WERI-Rb-1 (cell line): ENCODE measurements at regions not wholly inside any gene's neighbourhood (a gene's known extent, or its start where the extent isn't known, plus 50 kb on each side); places are given as distances from the start of the nearest gene placed in this dataset.

Source experiments
- DNase-seq: peaks from one replicate; pipeline ENCODE4 v3.0.0-alpha.2; 2020
- H3K27ac ChIP-seq: fragments of 250-450 bp; sonication (Bioruptor Pico); 2 replicates; pipeline ENCODE4 v1.5.1; 2020; ENCODE audit warnings: mild to moderate bottlenecking, moderate library complexity
- H3K27me3 ChIP-seq: fragments of 250-450 bp; sonication (Bioruptor Pico); 2 replicates; pipeline ENCODE4 v1.5.1; 2021; ENCODE audit warnings: mild to moderate bottlenecking, low read depth, moderate library complexity; ENCODE audit not compliant: insufficient read depth, severe bottlenecking
- H3K36me3 ChIP-seq: fragments of 250-450 bp; sonication (Bioruptor Pico); 2 replicates; pipeline ENCODE4 v1.5.1; 2020; ENCODE audit warnings: mild to moderate bottlenecking, moderate library complexity
- H3K4me3 ChIP-seq: 2 replicates; pipeline ENCODE4 v1.5.1; 2011; ENCODE audit warnings: low read depth, mild to moderate bottlenecking, control low read depth, low read length
- H3K9me3 ChIP-seq: fragments of 250-450 bp; sonication (Bioruptor Pico); 2 replicates; pipeline ENCODE4 v1.5.1; 2021; ENCODE audit warnings: mild to moderate bottlenecking, moderate library complexity; ENCODE audit not compliant: severe bottlenecking
- TF ChIP-seq, protein P1 (sequence below): IDR thresholded peaks from 2 replicates; pipeline ENCODE4 v1.5.1; 2011; ENCODE audit warnings: low read depth, mild to moderate bottlenecking, control low read depth, inconsistent platforms, low read length

DNA sequence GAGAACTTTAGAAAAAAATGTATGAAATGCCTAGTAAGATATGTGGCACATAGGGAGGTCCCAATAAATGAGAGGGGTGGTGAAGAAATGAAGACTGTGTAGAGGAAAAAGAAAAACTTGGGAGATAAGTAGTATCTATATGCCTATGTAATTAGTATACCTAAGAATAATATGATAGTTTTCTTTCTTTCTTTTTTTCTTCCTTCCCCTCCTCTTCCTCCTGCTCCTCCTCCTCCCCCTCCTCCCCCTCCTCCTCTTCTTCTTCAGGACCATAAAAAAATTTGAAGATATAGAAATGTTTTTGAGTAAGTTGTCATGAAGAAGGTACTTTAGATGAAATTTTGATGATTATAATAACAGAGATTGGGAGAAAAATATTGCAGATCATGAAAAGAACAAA is 857.4 kb downstream of the MAT2B start:
- Histone ChIP-seq H3K4me3 (no peak overlapping the region), H3K27ac (no peak overlapping the region), H3K27me3 (no peaks in the 10 kb centered on the region), H3K36me3 (no peaks in the 10 kb centered on the region), H3K9me3 (no peaks in the 10 kb centered on the region)
- DNase-seq: no peak
- TF ChIP-seq, protein P1, sequence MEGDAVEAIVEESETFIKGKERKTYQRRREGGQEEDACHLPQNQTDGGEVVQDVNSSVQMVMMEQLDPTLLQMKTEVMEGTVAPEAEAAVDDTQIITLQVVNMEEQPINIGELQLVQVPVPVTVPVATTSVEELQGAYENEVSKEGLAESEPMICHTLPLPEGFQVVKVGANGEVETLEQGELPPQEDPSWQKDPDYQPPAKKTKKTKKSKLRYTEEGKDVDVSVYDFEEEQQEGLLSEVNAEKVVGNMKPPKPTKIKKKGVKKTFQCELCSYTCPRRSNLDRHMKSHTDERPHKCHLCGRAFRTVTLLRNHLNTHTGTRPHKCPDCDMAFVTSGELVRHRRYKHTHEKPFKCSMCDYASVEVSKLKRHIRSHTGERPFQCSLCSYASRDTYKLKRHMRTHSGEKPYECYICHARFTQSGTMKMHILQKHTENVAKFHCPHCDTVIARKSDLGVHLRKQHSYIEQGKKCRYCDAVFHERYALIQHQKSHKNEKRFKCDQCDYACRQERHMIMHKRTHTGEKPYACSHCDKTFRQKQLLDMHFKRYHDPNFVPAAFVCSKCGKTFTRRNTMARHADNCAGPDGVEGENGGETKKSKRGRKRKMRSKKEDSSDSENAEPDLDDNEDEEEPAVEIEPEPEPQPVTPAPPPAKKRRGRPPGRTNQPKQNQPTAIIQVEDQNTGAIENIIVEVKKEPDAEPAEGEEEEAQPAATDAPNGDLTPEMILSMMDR: no peak

DNA sequence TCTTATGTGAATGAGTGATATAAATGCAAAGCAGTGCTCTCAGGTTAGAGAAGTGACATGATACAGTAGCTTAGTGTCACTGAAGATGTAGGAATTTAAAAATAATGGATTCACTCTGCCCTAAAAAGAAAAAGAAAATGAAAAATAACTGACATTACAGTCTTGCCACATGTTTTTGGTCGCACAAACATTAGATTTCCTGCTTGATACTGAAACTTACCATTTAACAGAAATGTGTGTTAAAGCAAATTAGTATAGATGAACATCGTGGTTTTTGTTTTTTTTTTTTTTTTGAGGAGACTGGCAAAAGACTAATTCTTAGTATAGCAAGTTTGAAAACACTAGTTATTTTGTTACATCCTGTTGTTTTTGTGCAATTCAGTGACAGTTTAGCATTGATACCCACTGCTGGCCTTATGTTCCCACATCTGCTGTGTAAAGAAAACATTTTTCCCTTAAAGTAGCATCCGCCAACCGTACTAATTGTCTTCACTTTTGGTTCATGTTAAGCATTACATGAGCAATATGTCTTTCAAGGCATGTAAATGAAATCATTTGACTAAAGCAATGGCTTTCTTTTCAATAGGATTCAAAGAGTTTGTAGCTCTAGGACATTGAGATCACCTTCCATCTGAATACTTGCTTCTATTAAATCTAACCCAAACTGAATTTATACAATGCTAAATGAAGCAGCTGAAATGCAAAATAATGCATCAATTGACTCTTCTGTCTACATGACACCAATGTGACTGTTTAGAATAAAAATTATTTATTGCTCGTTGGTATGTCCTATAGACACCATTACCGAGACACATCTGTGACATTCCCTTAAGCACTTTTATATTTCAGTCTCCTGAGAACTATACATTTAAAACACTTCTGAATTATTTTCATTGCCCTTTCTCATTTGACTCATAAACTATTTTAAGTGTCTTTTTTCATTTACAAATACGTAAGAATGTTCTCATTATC is 859.1 kb downstream of the MAT2B start:
- no peaks in the 10 kb centered on the region for H3K9me3 ChIP-seq
- H3K27ac ChIP-seq: no peak overlapping the region
- no peak for DNase-seq
- TF ChIP-seq, protein P1: no peak
- H3K36me3 ChIP-seq: no peaks in the 10 kb centered on the region
- no peak overlapping the region for H3K4me3 ChIP-seq
- no peaks in the 10 kb centered on the region for H3K27me3 ChIP-seq

- TF ChIP-seq, protein P1: no peak
- Histone ChIP-seq H3K4me3 (no peak overlapping the region), H3K36me3 (no peaks in the 10 kb centered on the region), H3K27me3 (no peaks in the 10 kb centered on the region), H3K9me3 (no peaks in the 10 kb centered on the region), H3K27ac (no peak overlapping the region)
- DNase-seq: no peak
Measured at GRCh38 chr5:164370841-164371240, 865.4 kb downstream of the MAT2B start.

DNA sequence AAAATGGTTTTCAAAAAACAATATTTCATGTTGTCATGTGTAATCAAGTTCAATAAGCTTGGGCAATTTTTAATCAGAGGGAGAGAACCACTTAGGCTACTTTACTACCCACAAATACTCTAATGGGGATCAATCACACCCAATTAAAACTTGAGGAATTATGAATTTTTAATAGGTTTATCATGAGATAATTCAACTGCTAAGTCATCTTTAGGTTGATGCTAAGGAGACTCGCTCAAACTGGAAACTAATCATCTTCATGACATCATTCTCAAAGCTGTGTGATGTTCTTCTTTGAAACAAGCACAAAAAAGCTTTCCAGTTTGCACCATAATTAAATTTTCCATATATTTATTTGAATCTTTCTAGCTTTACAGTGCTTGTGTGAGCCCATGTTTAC is 867.5 kb downstream of the MAT2B start:
- no peaks in the 10 kb centered on the region for H3K9me3 ChIP-seq
- no peak overlapping the region for H3K27ac ChIP-seq
- no peak for DNase-seq
- H3K36me3 ChIP-seq: no peaks in the 10 kb centered on the region
- TF ChIP-seq, protein P1: no peak
- H3K4me3 ChIP-seq: no peak overlapping the region
- no peaks in the 10 kb centered on the region for H3K27me3 ChIP-seq

DNA sequence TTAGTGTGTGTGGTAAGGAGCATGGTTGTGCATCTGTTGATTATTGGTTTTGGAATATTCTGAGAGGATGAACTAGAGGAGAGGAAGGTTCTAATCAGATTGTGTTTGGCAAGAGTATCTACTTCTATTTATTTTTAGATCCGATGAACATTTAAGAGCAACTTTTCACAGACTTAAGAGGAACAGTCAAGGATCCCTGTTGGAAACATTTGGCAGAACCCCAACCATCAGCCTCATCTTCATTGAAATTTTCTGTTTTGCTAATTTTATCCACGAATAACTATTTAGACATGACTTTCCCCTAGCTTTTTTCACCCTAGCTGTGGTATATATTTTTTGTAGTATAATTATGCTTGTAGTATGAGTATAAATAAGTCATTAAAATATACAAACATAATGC is 868.5 kb downstream of the MAT2B start:
- H3K36me3 ChIP-seq: no peaks in the 10 kb centered on the region
- DNase-seq: no peak
- no peaks in the 10 kb centered on the region for H3K27me3 ChIP-seq
- TF ChIP-seq, protein P1: no peak
- H3K4me3 ChIP-seq: no peak overlapping the region
- H3K27ac ChIP-seq: no peak overlapping the region
- H3K9me3 ChIP-seq: no peaks in the 10 kb centered on the region
